Ishikawa (cell line): ENCODE measurements at regions not wholly inside any gene's neighbourhood (a gene's known extent, or its start where the extent isn't known, plus 50 kb on each side); places are given as distances from the start of the nearest gene placed in this dataset.

Source experiments
- CEBPB ChIP-seq: IDR thresholded peaks from 2 replicates; pipeline ENCODE4 v1.6.1; 2012
- EGR1 ChIP-seq: IDR thresholded peaks from 2 replicates; pipeline ENCODE4 v1.6.1; 2012
- EP300 ChIP-seq: IDR thresholded peaks from 2 replicates; pipeline ENCODE4 v1.6.1; 2012; ENCODE audit warnings: borderline replicate concordance
- FOXM1 ChIP-seq: IDR thresholded peaks from 2 replicates; pipeline ENCODE4 v1.6.1; 2012; ENCODE audit warnings: low read depth, borderline replicate concordance
- MAX ChIP-seq: IDR thresholded peaks from 2 replicates; pipeline ENCODE4 v1.6.1; 2012
- RAD21 ChIP-seq: IDR thresholded peaks from 2 replicates; pipeline ENCODE4 v1.6.1; 2012; ENCODE audit warnings: low read depth
- TEAD4 ChIP-seq: IDR thresholded peaks from 2 replicates; pipeline ENCODE4 v1.6.1; 2012
- YY1 ChIP-seq: IDR thresholded peaks from 2 replicates; pipeline ENCODE4 v1.6.1; 2012; ENCODE audit warnings: low read depth

GRCh38 chr13:81791641-81792040 lies 1450.7 kb upstream of the SPRY2 start:
- TF ChIP-seq RAD21 (no peak), CEBPB (no peak), EP300 (no peak), MAX (no peak), TEAD4 (no peak), FOXM1 (no peak), EGR1 (no peak), YY1 (no peak)
